ENCODE measurements at regions not wholly inside any gene's neighbourhood (a gene's known extent, or its start where the extent isn't known, plus 50 kb on each side); places are given as distances from the start of the nearest gene placed in this dataset.

DNA sequence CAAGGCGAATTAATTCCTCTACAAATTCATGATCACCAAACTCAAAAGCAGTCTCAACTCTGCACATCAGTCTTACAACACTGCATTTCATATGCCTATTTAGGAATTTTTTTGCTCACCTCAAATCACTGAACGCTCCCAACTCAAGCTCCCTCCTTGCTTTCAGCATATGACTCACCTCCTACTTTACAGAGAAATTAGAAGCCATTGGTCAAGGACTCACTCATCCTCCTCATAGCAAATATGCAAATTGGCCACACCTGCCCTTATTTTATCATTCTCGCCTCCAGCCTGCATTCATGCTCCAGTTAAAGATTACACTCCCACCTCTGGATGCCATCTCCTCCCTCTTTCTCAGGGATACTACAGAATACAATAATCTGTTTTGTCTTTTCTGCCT, 148.8 kb downstream of the MBD2 start:
- WGBS, 2 donors = 75 to 89% methylated on average over 3 of the region's 3 CpGs
- DNase-seq = no peak
- Histone ChIP-seq H3K9me3 (ENCODE audit: control insufficient read depth, low read length) (no peaks in the 10 kb centered on the region), H3K27me3 (ENCODE audit: control insufficient read depth in 1 of 2, insufficient read depth in 2 of 2, low read length in 1 of 2) (no peaks in the 10 kb centered on the region), H3K27ac (ENCODE audit: low read depth in 1 of 2, low read length in 2 of 2) (no peak overlapping the region), H3K36me3 (ENCODE audit: control insufficient read depth in 1 of 2, insufficient read depth in 2 of 2, low read length in 1 of 2) (no peaks in the 10 kb centered on the region), H3K4me1 (ENCODE audit: control insufficient read depth in 1 of 2, insufficient read depth in 2 of 2, low read length in 2 of 2) (no peaks in the 10 kb centered on the region), H3K4me3 (ENCODE audit: low read length in 2 of 2) (no peak overlapping the region)
- intact Hi-C loops (cut with DNase I) = no loop called here
- ATAC-seq (ENCODE audit: low FRiP score) = no peak

DNA sequence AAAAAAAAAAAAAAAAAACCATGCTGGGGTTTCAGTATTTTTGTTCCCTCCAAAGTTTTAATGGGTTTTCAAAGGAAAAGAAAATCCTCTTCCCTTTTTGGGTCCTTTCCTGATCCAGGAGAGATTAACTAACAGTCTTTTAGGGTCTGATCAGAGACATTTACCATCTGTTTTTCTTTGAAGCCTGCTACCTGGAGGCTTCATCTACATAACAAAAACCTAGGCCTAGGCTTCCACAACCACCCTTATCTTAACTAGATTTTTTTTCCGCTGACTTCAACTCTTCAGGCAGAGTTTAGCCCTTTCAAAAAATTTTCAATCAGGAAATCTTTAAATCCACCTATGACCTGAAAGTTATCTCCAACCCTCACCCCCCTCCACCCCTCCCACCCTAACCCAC, 154.7 kb downstream of the MBD2 start:
- intact Hi-C loops (cut with DNase I) = no loop called here
- H3K27me3 ChIP-seq (ENCODE audit: control insufficient read depth in 1 of 2, insufficient read depth in 2 of 2, low read length in 1 of 2) = no peaks in the 10 kb centered on the region
- no peak overlapping the region for H3K4me3 ChIP-seq (ENCODE audit: low read length in 2 of 2)
- H3K36me3 ChIP-seq (ENCODE audit: control insufficient read depth in 1 of 2, insufficient read depth in 2 of 2, low read length in 1 of 2) = no peaks in the 10 kb centered on the region
- DNase-seq (no peak), ATAC-seq (ENCODE audit: low FRiP score) (no peak)
- H3K27ac ChIP-seq (ENCODE audit: low read depth in 1 of 2, low read length in 2 of 2) = no peak overlapping the region
- no peaks in the 10 kb centered on the region for H3K4me1 ChIP-seq (ENCODE audit: control insufficient read depth in 1 of 2, insufficient read depth in 2 of 2, low read length in 2 of 2)
- H3K9me3 ChIP-seq (ENCODE audit: control insufficient read depth, low read length) = no peaks in the 10 kb centered on the region
- WGBS, 2 donors = 0 to 78% methylated on average over 1 of the region's 1 CpG

DNA sequence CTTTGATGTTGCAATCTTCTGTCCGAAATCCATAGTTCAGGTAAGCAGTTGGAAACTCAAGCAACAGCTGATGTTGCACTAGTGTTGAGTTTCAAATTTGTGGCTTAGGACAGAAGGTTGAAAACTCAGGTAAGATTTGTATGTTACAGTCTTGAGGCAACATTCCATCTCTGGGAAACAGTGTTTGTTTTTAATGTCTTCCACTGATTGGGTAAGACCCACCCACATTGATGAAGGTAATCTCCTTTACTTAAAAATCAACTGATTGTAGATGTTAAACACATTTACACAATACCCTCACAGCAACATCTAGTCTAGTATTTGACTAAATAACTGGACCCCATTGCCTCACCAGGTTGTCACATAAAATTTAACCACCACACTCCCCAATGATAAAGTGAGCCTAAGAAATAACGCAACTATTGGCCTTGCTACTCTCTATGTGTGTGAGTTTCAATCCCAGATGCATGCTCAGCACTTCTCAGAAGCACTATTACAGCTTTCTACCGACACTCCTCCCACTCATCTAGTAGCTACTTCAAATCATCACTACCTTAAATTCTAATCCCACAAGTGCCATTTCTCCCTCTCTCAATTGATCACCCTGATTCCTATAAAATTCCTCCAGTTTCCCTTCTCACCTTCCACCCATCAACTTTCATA, 164.0 kb downstream of the MBD2 start:
- no peak for ATAC-seq (ENCODE audit: low FRiP score)
- intact Hi-C loops (cut with DNase I) = no loop called here
- no peak overlapping the region for H3K27ac ChIP-seq (ENCODE audit: low read depth in 1 of 2, low read length in 2 of 2)
- no peaks in the 10 kb centered on the region for H3K36me3 ChIP-seq (ENCODE audit: control insufficient read depth in 1 of 2, insufficient read depth in 2 of 2, low read length in 1 of 2)
- H3K27me3 ChIP-seq (ENCODE audit: control insufficient read depth in 1 of 2, insufficient read depth in 2 of 2, low read length in 1 of 2) = no peaks in the 10 kb centered on the region
- WGBS, 2 donors = 81 to 89% methylated on average over 3 of the region's 3 CpGs
- no peaks in the 10 kb centered on the region for H3K4me1 ChIP-seq (ENCODE audit: control insufficient read depth in 1 of 2, insufficient read depth in 2 of 2, low read length in 2 of 2)
- H3K4me3 ChIP-seq (ENCODE audit: low read length in 2 of 2) = no peak overlapping the region
- no peaks in the 10 kb centered on the region for H3K9me3 ChIP-seq (ENCODE audit: control insufficient read depth, low read length)
- no peak for DNase-seq

DNA sequence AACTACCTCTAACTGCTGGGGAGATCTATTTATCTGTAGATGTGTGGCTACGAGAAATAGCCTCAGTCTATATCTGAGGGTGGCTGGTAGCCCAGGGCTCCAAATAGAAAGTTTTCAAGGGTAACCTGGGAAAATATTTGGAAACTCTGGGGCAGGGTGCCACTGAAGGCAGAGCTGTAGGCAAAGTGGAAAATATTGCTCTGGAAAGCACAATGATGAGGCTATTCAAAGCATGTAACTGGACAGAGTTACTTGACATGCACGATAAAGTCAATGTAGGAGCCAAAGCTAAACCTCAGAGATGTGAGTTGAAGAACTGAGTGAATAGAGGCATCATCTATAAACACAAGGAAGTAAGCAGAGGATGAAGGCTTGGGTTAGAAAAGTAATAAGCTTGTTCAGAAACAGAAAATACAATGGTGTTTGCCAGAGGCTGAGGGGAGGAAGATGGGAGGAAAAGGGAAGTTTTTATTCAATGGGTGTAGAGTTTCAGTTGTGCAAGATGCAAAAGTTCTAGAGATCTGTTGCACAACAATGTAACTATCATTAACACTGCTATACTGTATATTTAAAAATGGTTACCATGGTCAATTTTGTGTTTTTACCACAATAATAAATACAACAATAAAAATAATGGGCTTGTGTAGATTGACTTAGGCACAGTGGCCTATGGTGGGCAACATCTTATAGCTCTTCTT, 171.6 kb downstream of the MBD2 start:
- Histone ChIP-seq H3K36me3 (ENCODE audit: control insufficient read depth in 1 of 2, insufficient read depth in 2 of 2, low read length in 1 of 2) (no peaks in the 10 kb centered on the region), H3K27ac (ENCODE audit: low read depth in 1 of 2, low read length in 2 of 2) (no peak overlapping the region), H3K4me3 (ENCODE audit: low read length in 2 of 2) (no peak overlapping the region), H3K27me3 (ENCODE audit: control insufficient read depth in 1 of 2, insufficient read depth in 2 of 2, low read length in 1 of 2) (no peaks in the 10 kb centered on the region), H3K9me3 (ENCODE audit: control insufficient read depth, low read length) (peaks cover 2% of the 10 kb centered on the region), H3K4me1 (ENCODE audit: control insufficient read depth in 1 of 2, insufficient read depth in 2 of 2, low read length in 2 of 2) (no peaks in the 10 kb centered on the region)
- no peak for ATAC-seq (ENCODE audit: low FRiP score)
- 47 to 71% methylated on average over 2 of the region's 2 CpGs for WGBS, 2 donors
- intact Hi-C loops (cut with DNase I) = no loop called here
- DNase-seq = no peak

DNA sequence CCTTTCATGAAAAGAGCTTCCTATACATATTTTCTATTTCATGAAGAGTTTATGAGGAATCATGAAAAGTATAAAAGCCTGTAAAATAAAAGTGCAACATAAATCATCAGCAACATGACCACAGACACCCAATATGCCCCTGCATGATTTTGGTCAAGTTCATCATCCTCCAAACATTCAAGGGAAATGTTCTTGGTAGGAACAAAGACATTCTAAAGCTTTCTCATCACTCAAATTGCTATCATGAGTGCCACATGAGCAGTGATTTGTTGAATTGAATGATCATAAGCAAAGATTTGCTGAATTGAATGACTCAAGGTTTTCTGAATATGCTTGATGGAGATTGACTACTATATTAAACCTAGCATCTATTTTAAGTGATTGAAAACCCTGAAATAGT, 172.2 kb downstream of the MBD2 start:
- no peak for ATAC-seq (ENCODE audit: low FRiP score)
- H3K4me1 ChIP-seq (ENCODE audit: control insufficient read depth in 1 of 2, insufficient read depth in 2 of 2, low read length in 2 of 2) = peaks cover under 1 to 4% of the 10 kb centered on the region in 2 donors

DNA sequence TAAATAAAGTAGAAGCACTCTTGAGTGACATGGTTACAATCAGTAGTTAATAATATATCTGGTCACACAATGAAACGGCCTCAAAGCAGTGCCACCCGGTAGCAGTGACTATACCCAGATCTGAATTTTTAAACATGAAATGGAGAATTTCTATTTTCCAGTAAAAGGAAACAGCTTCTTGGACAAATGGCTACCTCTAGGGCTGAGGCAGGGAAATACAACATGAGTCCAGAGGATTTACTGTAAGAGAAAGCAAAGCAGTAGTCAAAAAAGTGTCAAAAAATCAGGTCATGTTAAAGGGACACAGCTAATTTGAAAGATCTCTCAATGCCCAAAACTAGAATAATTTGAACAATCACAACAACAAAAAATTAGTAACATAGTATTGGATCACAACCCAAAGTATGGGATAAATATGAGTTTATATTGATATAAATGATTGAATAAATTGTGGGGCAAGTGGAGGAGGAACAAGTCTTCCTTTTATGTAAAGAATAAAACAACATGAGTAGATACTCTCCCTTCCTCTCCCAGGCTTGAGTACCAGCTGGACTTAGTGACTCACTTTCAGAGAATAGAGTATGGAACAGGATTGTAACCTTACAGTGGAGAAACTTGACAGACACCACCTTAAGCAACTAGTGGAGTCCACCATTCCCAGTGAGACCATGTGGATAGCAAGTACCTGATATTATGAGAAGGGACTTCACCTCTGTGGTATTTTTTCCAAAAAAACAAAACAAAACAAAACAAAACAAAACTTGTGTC, 180.8 kb downstream of the MBD2 start:
- DNase-seq (no peak), ATAC-seq (ENCODE audit: low FRiP score) (no peak)
- no peaks in the 10 kb centered on the region for H3K36me3 ChIP-seq (ENCODE audit: control insufficient read depth in 1 of 2, insufficient read depth in 2 of 2, low read length in 1 of 2)
- H3K27me3 ChIP-seq (ENCODE audit: control insufficient read depth in 1 of 2, insufficient read depth in 2 of 2, low read length in 1 of 2) = no peaks in the 10 kb centered on the region
- 62 to 76% methylated on average over 2 of the region's 2 CpGs for WGBS, 2 donors
- no peak overlapping the region for H3K4me3 ChIP-seq (ENCODE audit: low read length in 2 of 2)
- H3K27ac ChIP-seq (ENCODE audit: low read depth in 1 of 2, low read length in 2 of 2) = no peak overlapping the region
- H3K4me1 ChIP-seq (ENCODE audit: control insufficient read depth in 1 of 2, insufficient read depth in 2 of 2, low read length in 2 of 2) = peaks cover 4% of the 10 kb centered on the region in 2 donors
- intact Hi-C loops (cut with DNase I) = no loop called here
- H3K9me3 ChIP-seq (ENCODE audit: control insufficient read depth, low read length) = no peaks in the 10 kb centered on the region

More for the DNA sequence above, 172.2 kb downstream of the MBD2 start:
- H3K36me3 ChIP-seq (ENCODE audit: control insufficient read depth in 1 of 2, insufficient read depth in 2 of 2, low read length in 1 of 2) = no peaks in the 10 kb centered on the region
- H3K27ac ChIP-seq (ENCODE audit: low read depth in 1 of 2, low read length in 2 of 2) = no peak overlapping the region
- no peak for DNase-seq
- intact Hi-C loops (cut with DNase I) = no loop called here
- no peak overlapping the region for H3K4me3 ChIP-seq (ENCODE audit: low read length in 2 of 2)
- H3K9me3 ChIP-seq (ENCODE audit: control insufficient read depth, low read length) = peaks cover 2% of the 10 kb centered on the region
- no peaks in the 10 kb centered on the region for H3K27me3 ChIP-seq (ENCODE audit: control insufficient read depth in 1 of 2, insufficient read depth in 2 of 2, low read length in 1 of 2)

DNA sequence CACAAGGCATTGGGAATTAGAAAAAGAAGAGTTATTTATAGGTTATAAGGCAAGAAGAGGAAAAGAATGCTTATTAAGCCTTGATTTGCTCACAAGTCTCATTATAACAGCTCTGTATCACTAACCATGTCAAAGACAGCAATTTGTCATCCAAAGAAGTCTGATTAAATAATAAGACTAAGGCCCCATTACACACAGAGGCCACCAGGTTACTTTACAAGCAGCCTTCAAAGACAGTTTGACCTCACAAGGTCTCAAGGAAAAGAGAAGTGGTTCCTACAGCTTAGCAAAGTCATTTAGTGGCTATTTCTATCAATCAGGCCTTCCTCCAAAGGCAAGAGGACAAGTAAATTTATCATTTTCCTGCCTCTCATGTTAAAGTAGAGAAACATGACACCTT, 188.5 kb downstream of the MBD2 start:
- Histone ChIP-seq H3K9me3 (ENCODE audit: control insufficient read depth, low read length) (no peaks in the 10 kb centered on the region), H3K4me3 (ENCODE audit: low read length in 2 of 2) (no peak overlapping the region), H3K27me3 (ENCODE audit: control insufficient read depth in 1 of 2, insufficient read depth in 2 of 2, low read length in 1 of 2) (no peaks in the 10 kb centered on the region), H3K27ac (ENCODE audit: low read depth in 1 of 2, low read length in 2 of 2) (no peak overlapping the region), H3K4me1 (ENCODE audit: control insufficient read depth in 1 of 2, insufficient read depth in 2 of 2, low read length in 2 of 2) (no peaks in the 10 kb centered on the region), H3K36me3 (ENCODE audit: control insufficient read depth in 1 of 2, insufficient read depth in 2 of 2, low read length in 1 of 2) (no peaks in the 10 kb centered on the region)
- intact Hi-C loops (cut with DNase I) = no loop called here
- DNase-seq = no peak
- no peak for ATAC-seq (ENCODE audit: low FRiP score)

DNA sequence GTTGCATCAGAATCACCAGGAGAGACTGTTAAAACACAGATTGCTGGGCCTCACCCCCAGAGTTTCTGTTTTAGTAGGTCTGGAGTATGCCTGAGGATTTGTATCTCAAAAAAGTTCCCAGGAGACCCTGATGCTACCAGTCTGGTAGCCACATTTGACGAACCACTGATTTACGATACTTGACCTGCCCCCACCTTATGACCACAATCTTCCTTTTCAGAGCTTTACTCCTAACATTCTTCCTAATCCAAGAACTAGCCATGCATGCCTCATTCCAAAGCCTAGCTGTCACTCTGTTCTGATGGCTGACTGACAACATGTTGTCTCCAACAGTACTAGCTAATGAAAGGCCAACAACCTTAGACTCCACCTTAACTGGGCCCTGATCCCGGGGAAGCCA, 191.4 kb downstream of the MBD2 start:
- intact Hi-C loops (cut with DNase I) = no loop called here
- H3K27ac ChIP-seq (ENCODE audit: low read depth in 1 of 2, low read length in 2 of 2) = no peak overlapping the region

DNA sequence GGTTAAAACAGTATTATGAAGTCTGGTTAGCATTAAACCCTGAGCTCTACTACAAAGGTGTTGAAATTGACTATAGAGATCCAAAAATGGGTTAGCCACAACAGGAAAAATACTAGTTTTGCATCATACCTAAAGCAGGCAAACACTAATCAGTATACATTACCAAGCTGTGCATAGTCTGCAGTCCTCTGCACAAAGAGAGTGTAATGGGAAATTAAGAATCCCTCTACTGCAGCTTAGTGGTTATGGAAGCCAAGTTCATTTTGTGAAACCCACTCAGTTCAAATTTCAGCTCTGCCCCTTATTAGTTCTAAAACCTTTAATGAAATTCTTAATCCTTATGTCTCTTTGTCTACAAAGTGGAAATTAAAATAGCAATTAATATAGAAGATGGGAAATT, 192.1 kb downstream of the MBD2 start:
- Histone ChIP-seq H3K9me3 (ENCODE audit: control insufficient read depth, low read length) (no peaks in the 10 kb centered on the region), H3K27me3 (ENCODE audit: control insufficient read depth in 1 of 2, insufficient read depth in 2 of 2, low read length in 1 of 2) (no peaks in the 10 kb centered on the region), H3K4me3 (ENCODE audit: low read length in 2 of 2) (no peak overlapping the region), H3K4me1 (ENCODE audit: control insufficient read depth in 1 of 2, insufficient read depth in 2 of 2, low read length in 2 of 2) (no peaks in the 10 kb centered on the region), H3K36me3 (ENCODE audit: control insufficient read depth in 1 of 2, insufficient read depth in 2 of 2, low read length in 1 of 2) (no peaks in the 10 kb centered on the region), H3K27ac (ENCODE audit: low read depth in 1 of 2, low read length in 2 of 2) (no peak overlapping the region)
- no peak for DNase-seq
- intact Hi-C loops (cut with DNase I) = no loop called here
- no peak for ATAC-seq (ENCODE audit: low FRiP score)

More for the DNA sequence above, 191.4 kb downstream of the MBD2 start:
- Histone ChIP-seq H3K9me3 (ENCODE audit: control insufficient read depth, low read length) (no peaks in the 10 kb centered on the region), H3K27me3 (ENCODE audit: control insufficient read depth in 1 of 2, insufficient read depth in 2 of 2, low read length in 1 of 2) (no peaks in the 10 kb centered on the region), H3K4me3 (ENCODE audit: low read length in 2 of 2) (no peak overlapping the region), H3K4me1 (ENCODE audit: control insufficient read depth in 1 of 2, insufficient read depth in 2 of 2, low read length in 2 of 2) (no peaks in the 10 kb centered on the region), H3K36me3 (ENCODE audit: control insufficient read depth in 1 of 2, insufficient read depth in 2 of 2, low read length in 1 of 2) (no peaks in the 10 kb centered on the region)
- DNase-seq (no peak), ATAC-seq (ENCODE audit: low FRiP score) (no peak)
- WGBS, 2 donors = 83 to 85% methylated on average over 3 of the region's 3 CpGs
